SJCRH30 (cell line): ENCODE measurements at regions not wholly inside any gene's neighbourhood (a gene's known extent, or its start where the extent isn't known, plus 50 kb on each side); places are given as distances from the start of the nearest gene placed in this dataset.
"Not testable (repeated sequence)": the region's sequence is repeated elsewhere in the genome, so short reads cannot be mapped to it uniquely, and the experiment has no call there.

Experiments used
- DNase-seq, 2 experiments: peaks; one replicate each; pipeline ENCODE4 v3.0.0-alpha.2; 2015 to 2020
- H3K27ac ChIP-seq: fragments of 250-450 bp; sonication (Bioruptor Pico); 2 replicates; pipeline ENCODE4 v1.5.1; 2020; ENCODE audit warnings: mild to moderate bottlenecking, moderate library complexity
- H3K27me3 ChIP-seq: fragments of 250-450 bp; sonication (Bioruptor Pico); 2 replicates; pipeline ENCODE4 v1.5.1; 2020; ENCODE audit warnings: mild to moderate bottlenecking, moderate library complexity
- H3K36me3 ChIP-seq: fragments of 250-450 bp; sonication (Bioruptor Pico); 2 replicates; pipeline ENCODE4 v1.5.1; 2020; ENCODE audit warnings: mild to moderate bottlenecking, moderate library complexity
- H3K4me1 ChIP-seq: fragments of 250-450 bp; sonication (Bioruptor Pico); 2 replicates; pipeline ENCODE4 v1.5.1; 2020; ENCODE audit warnings: mild to moderate bottlenecking, moderate library complexity
- H3K4me3 ChIP-seq: fragments of 250-450 bp; sonication (Bioruptor Pico); 2 replicates; pipeline ENCODE4 v1.5.1; 2020; ENCODE audit warnings: mild to moderate bottlenecking, moderate library complexity
- H3K9me3 ChIP-seq: fragments of 250-450 bp; sonication (Bioruptor Pico); replicated peaks from 2 replicates; pipeline ENCODE4 v1.5.1; 2020; ENCODE audit warnings: mild to moderate bottlenecking, moderate library complexity

DNA sequence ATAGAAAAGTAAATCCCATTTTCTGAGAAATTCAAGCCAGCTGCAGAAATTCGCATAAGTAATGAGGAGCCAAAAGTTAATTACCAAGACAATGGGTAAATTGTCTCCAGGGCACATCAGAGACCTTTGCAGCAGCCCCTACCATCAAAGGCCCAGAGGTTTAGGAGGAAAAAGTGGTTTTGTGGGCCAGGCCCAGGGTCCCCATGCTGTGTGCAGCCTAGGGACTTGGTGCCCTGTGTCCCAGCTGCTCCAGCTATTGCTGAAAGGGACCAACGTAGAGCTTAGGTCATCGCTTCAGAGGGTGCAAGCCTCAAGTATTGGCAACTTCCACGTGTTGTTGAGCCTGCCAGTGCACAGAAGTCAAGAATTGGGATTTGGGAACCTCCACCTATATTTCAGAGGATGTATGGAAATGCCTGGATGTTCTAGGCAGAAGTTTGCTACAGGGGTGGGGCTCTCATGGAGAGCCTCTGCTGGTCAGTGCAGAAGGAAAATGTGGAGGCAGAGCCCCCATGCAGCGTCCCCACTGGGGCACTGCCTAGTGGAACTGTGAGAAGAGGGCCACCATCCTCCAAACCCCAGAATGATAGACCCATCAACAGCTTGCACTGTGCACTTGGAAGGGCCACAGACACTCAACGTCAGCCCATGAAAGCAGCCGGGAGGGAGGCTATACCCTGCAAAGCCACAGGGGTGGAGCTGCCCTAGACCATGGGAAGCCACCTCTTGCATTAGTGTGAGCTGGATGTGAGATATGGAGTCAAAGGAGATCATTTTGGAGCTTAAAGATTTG is 731.3 kb upstream of the GRAMD2B start:
- H3K4me3 ChIP-seq, DNase-seq, H3K9me3 ChIP-seq, H3K4me1 ChIP-seq, H3K27ac ChIP-seq, H3K27me3 ChIP-seq, H3K36me3 ChIP-seq: not testable (repeated sequence)

DNA sequence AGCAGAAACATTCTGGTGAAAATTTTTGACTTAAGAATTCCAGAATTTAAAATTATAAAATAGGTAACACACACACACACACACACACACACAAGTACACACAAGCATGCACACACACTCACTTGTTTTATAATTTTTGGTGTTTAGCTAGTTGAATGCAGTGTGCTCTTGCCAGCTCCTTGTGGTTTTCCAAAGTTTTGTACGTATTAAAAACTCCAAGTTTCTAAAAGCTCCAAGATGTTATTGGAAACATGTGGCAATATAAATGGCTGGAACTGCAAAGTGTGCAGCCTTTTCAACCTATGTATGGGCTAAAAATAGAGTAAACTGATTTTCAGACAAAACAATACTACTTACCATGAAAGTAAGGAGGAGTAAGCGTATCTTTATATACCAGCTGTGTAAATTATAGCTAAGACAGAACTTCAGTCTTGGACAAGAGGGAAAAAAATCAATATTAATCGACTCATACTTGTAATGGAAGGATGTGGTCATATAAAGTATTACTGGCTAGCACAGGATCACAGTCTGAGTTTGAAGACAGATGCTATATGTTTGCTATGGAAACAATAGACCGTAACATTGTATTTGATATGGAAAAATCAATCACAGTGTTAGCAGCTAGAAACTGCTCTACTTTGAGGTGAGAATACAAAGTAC is 727.1 kb upstream of the GRAMD2B start:
- no peaks in the 10 kb centered on the region for H3K27me3 ChIP-seq
- DNase-seq = peak in 1 of 2 experiments; percentile 16
- peaks cover 39% of the 10 kb centered on the region for H3K4me1 ChIP-seq
- no peaks in the 10 kb centered on the region for H3K9me3 ChIP-seq
- no peak overlapping the region for H3K4me3 ChIP-seq
- peak overlapping the region; percentile 11 for H3K27ac ChIP-seq
- H3K36me3 ChIP-seq = no peaks in the 10 kb centered on the region

DNA sequence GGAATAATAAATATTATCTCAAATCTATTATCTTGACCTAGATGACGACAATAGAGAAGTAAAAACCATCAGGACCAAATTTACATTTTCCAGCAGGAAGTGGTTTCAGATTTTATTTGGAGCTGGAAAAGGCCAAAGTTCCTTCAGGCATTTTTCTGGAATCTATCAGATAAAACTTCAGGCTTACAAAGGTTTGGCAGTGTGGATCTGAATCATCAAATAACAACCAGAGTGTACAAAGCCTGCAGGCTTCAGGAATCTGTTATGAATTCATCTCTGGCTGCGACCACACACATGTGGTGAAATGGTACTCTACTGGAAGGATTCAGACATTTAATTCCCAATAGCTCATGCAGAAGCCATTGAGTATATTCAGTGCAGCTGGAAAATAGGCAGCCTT is 726.4 kb upstream of the GRAMD2B start:
- H3K36me3 ChIP-seq = no peaks in the 10 kb centered on the region
- H3K9me3 ChIP-seq = no peaks in the 10 kb centered on the region
- H3K27me3 ChIP-seq = no peaks in the 10 kb centered on the region
- no peak overlapping the region for H3K4me3 ChIP-seq
- peak overlapping the region; percentile 11 for H3K27ac ChIP-seq
- DNase-seq = peak; percentile 73 to 83
- peaks cover 44% of the 10 kb centered on the region for H3K4me1 ChIP-seq

GRCh38 chr5:125698420-125698819 is 724.8 kb upstream of the GRAMD2B start:
- Histone ChIP-seq H3K36me3 (no peaks in the 10 kb centered on the region), H3K27me3 (no peaks in the 10 kb centered on the region), H3K4me3 (no peak overlapping the region), H3K27ac (no peak overlapping the region), H3K9me3 (no peaks in the 10 kb centered on the region), H3K4me1 (peaks cover 44% of the 10 kb centered on the region)
- DNase-seq = no peak

- Histone ChIP-seq H3K27me3 (no peaks in the 10 kb centered on the region), H3K27ac (peak overlapping the region; percentile 90), H3K4me1 (peaks cover 44% of the 10 kb centered on the region), H3K9me3 (no peaks in the 10 kb centered on the region), H3K4me3 (peak overlapping the region; percentile 53), H3K36me3 (no peaks in the 10 kb centered on the region)
- peak in 1 of 2 experiments; percentile 45 for DNase-seq
Observed at GRCh38 chr5:125699860-125700259, 723.3 kb upstream of the GRAMD2B start.

DNA sequence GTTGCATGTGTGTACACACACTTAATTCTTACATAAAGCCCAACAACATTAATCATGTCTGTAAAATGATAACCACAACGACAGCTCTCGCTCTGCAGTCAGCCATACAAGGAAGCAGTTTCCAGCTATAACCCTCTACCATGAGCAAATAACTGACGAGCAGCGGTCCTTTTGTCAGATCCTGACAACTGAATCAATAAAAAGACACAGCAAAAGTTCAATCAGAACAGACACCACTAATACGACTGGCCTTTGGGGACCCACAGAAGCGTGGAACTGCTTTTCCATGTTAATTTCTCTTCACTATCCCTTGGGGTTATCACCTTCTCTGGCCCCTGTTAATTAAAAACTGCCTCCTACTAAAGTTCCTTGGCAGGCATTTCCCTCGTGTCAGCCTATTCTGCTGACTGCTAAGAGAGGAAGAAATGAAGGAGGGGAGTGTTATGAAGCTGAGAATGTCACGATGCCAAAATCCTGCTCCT is 722.8 kb upstream of the GRAMD2B start:
- no peaks in the 10 kb centered on the region for H3K27me3 ChIP-seq
- H3K4me3 ChIP-seq = peak overlapping the region; percentile 53
- H3K27ac ChIP-seq = peak overlapping the region; percentile 90
- H3K36me3 ChIP-seq = no peaks in the 10 kb centered on the region
- peaks cover 44% of the 10 kb centered on the region for H3K4me1 ChIP-seq
- no peaks in the 10 kb centered on the region for H3K9me3 ChIP-seq
- peak; percentile 60 to 78 for DNase-seq

DNA sequence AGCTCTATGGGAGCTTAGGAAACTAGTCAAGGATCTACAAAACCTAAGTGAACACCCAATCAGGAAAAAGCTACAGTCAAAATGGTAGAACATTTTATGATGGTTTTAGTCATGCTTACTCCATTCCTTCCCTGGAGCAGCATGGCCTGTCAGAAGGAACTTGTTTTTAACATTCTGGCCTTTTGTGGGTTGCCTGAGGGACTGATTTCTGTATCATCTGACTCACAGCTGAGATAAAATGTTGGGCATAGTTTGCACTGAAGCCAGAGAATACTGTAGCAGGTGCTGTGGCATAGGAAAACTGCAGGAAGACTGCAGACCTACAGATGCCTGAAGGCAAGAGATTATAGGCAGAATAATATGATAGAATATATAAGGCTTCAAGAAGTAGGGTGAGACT is 719.6 kb upstream of the GRAMD2B start:
- Histone ChIP-seq H3K9me3 (no peaks in the 10 kb centered on the region), H3K4me1 (peaks cover 20% of the 10 kb centered on the region), H3K27me3 (no peaks in the 10 kb centered on the region), H3K36me3 (no peaks in the 10 kb centered on the region), H3K4me3 (no peak overlapping the region), H3K27ac (no peak overlapping the region)
- DNase-seq = peak in 1 of 2 experiments; percentile 29

DNA sequence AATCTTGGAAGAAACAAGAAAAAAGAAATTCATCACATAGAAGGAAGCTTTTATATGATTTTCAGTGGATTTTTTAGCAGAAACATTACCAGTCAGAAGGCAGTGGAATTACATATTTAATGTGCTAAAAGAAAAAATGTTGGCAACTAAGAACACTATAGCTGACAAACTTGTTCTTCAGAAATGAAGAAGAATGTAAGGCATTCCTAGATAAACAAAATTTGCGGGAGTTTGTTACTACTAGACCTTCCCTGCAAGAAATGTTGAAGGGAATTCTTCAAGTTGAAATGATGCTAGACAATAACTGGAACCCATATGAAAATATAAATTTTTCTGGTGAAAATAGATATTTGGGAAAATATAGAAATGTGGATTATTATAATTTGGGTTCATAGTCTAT is 718.3 kb upstream of the GRAMD2B start:
- Histone ChIP-seq H3K9me3 (no peaks in the 10 kb centered on the region), H3K36me3 (no peaks in the 10 kb centered on the region), H3K27ac (no peak overlapping the region), H3K4me3 (no peak overlapping the region), H3K27me3 (no peaks in the 10 kb centered on the region), H3K4me1 (peaks cover 11% of the 10 kb centered on the region)
- no peak for DNase-seq

- H3K4me1 ChIP-seq = no peaks in the 10 kb centered on the region
- no peaks in the 10 kb centered on the region for H3K36me3 ChIP-seq
- no peak overlapping the region for H3K27ac ChIP-seq
- no peak for DNase-seq
- no peaks in the 10 kb centered on the region for H3K27me3 ChIP-seq
- H3K4me3 ChIP-seq = no peak overlapping the region
- no peaks in the 10 kb centered on the region for H3K9me3 ChIP-seq
Observed at GRCh38 chr5:125708583-125708982, 714.6 kb upstream of the GRAMD2B start.

GRCh38 chr5:125710745-125711144 is 712.5 kb upstream of the GRAMD2B start:
- Histone ChIP-seq H3K27me3 (no peaks in the 10 kb centered on the region), H3K4me1 (no peaks in the 10 kb centered on the region), H3K36me3 (no peaks in the 10 kb centered on the region), H3K4me3 (no peak overlapping the region), H3K9me3 (no peaks in the 10 kb centered on the region), H3K27ac (no peak overlapping the region)
- DNase-seq = no peak

DNA sequence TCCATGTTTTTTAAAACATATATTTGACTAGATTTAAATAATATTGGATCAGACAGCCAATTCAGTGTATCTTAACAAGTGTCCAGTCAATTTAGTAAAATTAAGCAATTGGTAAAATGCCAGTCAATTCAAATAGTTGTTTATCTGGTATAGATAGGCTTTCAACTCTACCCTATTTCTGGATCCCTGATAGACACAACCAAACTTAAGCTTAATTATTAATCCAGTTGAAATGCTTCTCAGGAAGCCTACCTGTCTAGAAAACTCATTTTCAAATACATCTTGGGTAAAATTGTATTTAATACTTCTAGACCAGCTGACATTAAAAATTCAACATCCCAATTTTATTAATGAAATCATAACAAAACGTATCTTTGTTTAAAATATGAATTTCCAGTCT is 710.8 kb upstream of the GRAMD2B start:
- no peak for DNase-seq
- Histone ChIP-seq H3K27me3 (no peaks in the 10 kb centered on the region), H3K9me3 (no peaks in the 10 kb centered on the region), H3K27ac (no peak overlapping the region), H3K4me3 (no peak overlapping the region), H3K4me1 (no peaks in the 10 kb centered on the region), H3K36me3 (no peaks in the 10 kb centered on the region)

- Histone ChIP-seq H3K27ac (no peak overlapping the region), H3K9me3 (no peaks in the 10 kb centered on the region), H3K4me1 (no peaks in the 10 kb centered on the region), H3K36me3 (no peaks in the 10 kb centered on the region), H3K4me3 (no peak overlapping the region), H3K27me3 (no peaks in the 10 kb centered on the region)
- DNase-seq = no peak
Observed at GRCh38 chr5:125713109-125713805, 710.0 kb upstream of the GRAMD2B start.

DNA sequence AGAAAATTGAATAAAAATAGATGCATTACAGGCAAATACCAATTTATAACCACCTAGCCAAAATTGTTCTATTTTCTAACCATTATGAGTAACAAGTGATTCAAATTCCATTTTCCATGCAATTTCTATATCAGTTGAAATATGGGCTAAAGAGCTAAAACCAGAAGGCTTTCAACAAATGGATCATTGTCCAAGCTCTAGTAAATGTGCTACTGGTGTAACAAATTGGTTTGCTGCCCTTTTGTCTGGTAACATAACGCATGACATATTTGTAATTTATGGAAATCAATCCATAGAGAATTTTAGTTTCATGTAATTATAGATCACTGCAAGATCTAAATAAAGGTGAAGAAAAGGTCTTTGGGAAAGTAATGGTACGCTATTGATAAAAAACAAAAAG is 708.0 kb upstream of the GRAMD2B start:
- Histone ChIP-seq H3K27me3 (no peaks in the 10 kb centered on the region), H3K27ac (no peak overlapping the region), H3K4me3 (no peak overlapping the region), H3K9me3 (no peaks in the 10 kb centered on the region), H3K36me3 (no peaks in the 10 kb centered on the region), H3K4me1 (peaks cover 12% of the 10 kb centered on the region)
- DNase-seq = no peak

DNA sequence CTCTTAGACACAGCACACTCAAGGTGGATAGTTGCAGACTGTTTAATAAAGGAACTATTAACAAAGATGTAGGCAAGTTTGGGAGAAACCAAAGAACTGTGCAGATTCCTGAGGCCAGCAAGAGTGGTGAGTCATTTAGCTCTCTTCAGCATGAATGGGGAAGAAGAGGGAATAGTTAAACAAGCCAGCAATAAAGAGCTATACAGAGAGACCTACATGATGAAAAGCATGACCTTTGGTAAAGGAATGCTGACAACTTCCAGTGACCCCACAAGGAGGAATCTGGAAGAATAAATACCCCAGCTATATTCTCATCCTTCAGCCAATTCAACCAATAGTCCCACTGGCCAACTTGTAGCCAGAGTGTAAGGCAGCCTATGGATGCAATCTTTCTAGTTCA is 706.0 kb upstream of the GRAMD2B start:
- no peaks in the 10 kb centered on the region for H3K27me3 ChIP-seq
- no peak overlapping the region for H3K27ac ChIP-seq
- peaks cover 13% of the 10 kb centered on the region for H3K4me1 ChIP-seq
- DNase-seq = no peak
- H3K9me3 ChIP-seq = no peaks in the 10 kb centered on the region
- no peak overlapping the region for H3K4me3 ChIP-seq
- H3K36me3 ChIP-seq = no peaks in the 10 kb centered on the region

DNA sequence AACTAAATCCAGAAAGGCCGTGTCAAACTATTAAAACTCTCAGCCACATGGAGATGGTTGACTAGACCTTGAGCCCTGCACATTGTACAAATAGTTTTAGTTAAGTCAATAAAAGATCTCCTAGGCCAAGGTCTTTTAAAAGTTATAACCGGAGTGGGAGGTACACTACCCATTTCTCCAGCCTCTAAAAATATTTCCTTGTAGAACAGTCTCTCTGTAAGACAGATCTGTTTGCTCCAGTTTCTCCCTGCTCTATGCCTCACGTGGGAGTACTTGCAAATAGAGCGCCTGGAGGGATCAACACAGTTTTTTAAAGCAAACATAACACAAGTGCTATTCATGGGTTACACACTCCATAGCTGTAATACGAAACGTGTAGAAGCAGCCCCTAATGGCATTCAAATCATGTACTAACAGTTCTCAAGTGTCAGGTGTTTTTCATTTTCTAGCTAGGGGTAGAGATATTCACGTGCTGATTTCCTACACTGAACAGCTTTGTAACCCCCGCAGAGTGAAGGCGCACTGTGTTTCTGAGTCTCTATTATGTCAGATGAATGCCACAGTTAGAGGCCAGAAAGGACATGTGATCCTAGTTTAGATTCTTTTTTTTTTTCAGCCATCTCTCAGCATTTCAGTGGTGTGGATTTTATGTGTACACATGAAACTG is 703.4 kb upstream of the GRAMD2B start:
- no peaks in the 10 kb centered on the region for H3K27me3 ChIP-seq
- DNase-seq = peak; percentile 65 to 81
- H3K27ac ChIP-seq = peak overlapping the region; percentile 43
- no peaks in the 10 kb centered on the region for H3K9me3 ChIP-seq
- peak overlapping the region; percentile 18 for H3K4me3 ChIP-seq
- peaks cover 13% of the 10 kb centered on the region for H3K4me1 ChIP-seq
- H3K36me3 ChIP-seq = no peaks in the 10 kb centered on the region
